ENCODE measurements at regions not wholly inside any gene's neighbourhood (a gene's known extent, or its start where the extent isn't known, plus 50 kb on each side); places are given as distances from the start of the nearest gene placed in this dataset.

DNA sequence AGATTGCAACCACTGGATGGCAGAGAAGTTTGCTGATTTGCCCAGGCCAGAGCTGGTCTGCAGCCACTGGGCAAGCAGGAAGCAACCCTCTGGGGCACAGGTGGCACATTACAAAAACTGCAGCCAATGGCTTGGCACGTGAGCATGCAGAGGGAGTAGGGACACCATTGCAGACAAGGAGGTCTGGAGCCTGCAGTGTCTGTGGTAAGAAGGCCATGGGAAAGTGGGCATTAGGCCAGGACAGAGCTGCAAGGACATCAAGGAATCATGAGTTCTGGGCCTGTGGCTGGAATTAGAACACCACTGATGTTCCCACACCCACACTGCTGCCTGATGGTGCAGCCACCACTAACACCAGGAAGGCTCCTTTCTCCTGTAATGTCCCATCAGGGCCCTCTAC is 113.0 kb downstream of the TSEN15 start:
- TF ChIP-seq, protein P1, sequence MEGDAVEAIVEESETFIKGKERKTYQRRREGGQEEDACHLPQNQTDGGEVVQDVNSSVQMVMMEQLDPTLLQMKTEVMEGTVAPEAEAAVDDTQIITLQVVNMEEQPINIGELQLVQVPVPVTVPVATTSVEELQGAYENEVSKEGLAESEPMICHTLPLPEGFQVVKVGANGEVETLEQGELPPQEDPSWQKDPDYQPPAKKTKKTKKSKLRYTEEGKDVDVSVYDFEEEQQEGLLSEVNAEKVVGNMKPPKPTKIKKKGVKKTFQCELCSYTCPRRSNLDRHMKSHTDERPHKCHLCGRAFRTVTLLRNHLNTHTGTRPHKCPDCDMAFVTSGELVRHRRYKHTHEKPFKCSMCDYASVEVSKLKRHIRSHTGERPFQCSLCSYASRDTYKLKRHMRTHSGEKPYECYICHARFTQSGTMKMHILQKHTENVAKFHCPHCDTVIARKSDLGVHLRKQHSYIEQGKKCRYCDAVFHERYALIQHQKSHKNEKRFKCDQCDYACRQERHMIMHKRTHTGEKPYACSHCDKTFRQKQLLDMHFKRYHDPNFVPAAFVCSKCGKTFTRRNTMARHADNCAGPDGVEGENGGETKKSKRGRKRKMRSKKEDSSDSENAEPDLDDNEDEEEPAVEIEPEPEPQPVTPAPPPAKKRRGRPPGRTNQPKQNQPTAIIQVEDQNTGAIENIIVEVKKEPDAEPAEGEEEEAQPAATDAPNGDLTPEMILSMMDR (conservative IDR thresholded peaks at IDR 0.05): no peak
- no peak for TF ChIP-seq ZFX (IDR thresholded peaks at IDR 0.05)

Measured in C4-2B (cell line).